GM21786 (cell line): ENCODE measurements at regions not wholly inside any gene's neighbourhood (a gene's known extent, or its start where the extent isn't known, plus 50 kb on each side); places are given as distances from the start of the nearest gene placed in this dataset.
"Not testable (repeated sequence)": the region's sequence is repeated elsewhere in the genome, so short reads cannot be mapped to it uniquely, and the experiment has no call there.

ENCODE experiments used
- ATAC-seq: cut with Tn5 transposase; IDR thresholded peaks from one replicate; pipeline ENCODE4 v1.9.1; 2021; ENCODE audit not compliant: unreplicated experiment

- ATAC-seq = no peak
Measured at GRCh38 chr2:167803449-167803988, 443.9 kb downstream of the STK39 start.

DNA sequence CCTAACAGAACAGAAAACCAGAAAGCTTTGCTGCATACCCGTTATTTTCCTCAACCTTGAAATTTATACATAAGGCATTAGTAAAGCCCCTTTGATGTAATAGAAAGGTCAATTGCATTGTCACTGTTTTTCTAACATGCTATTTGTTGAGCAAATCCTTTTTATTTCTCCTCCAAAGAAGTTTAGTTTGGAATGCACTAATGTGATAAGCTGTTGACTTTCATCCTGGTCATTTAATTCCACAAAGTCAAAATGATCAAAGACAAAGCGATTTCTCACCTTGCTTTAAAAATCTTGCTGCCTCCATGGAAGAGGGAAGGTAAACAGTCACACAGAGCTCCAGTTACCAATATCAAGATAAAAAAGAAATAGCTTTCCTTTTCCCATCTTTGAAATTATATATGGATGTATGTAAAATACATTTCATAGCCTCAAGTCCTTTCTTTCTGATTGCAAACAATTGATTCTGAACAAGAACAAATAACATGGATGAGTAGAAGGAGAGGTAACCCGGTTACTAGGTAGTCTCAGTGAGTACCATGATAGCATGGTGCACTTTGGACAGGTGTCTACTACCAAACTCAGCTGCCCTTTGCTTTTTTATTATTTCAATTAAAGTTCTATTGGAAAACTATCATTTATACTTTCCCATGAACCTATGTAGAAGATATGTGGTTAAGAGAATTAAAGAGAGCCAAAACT is 452.7 kb downstream of the STK39 start:
- ATAC-seq = no peak

GRCh38 chr2:167793725-167794124 is 453.7 kb downstream of the STK39 start:
- no peak for ATAC-seq

- no peak for ATAC-seq
Measured at GRCh38 chr2:167792126-167792525, 455.3 kb downstream of the STK39 start.

- no peak for ATAC-seq
Measured at GRCh38 chr2:167790781-167791450, 456.5 kb downstream of the STK39 start.

- no peak for ATAC-seq
Measured at GRCh38 chr2:167790189-167790588, 457.2 kb downstream of the STK39 start.

- ATAC-seq = no peak
Measured at GRCh38 chr2:167787562-167787961, 459.8 kb downstream of the STK39 start.

- ATAC-seq = no peak
Measured at GRCh38 chr2:167787021-167787420, 460.4 kb downstream of the STK39 start.

GRCh38 chr2:167785606-167786216 is 461.7 kb downstream of the STK39 start:
- no peak for ATAC-seq

DNA sequence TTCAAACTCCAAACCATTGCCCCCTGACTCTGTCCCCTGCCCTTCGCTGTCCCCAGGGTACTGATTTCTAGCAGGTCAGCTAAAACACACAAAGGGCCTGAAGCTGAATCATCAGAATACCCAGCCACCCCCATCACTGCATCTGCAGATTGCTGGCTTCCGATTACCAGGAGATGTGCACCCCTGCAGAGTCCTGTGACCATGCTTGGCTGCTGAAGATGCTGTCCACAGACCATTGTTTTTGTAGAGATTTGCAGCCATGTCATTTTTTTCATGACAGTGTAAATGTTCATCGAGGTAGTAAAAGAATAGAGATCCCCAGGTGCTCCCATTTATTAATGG is 463.3 kb downstream of the STK39 start:
- no peak for ATAC-seq

GRCh38 chr2:167783261-167784083 is 463.9 kb downstream of the STK39 start:
- no peak for ATAC-seq

DNA sequence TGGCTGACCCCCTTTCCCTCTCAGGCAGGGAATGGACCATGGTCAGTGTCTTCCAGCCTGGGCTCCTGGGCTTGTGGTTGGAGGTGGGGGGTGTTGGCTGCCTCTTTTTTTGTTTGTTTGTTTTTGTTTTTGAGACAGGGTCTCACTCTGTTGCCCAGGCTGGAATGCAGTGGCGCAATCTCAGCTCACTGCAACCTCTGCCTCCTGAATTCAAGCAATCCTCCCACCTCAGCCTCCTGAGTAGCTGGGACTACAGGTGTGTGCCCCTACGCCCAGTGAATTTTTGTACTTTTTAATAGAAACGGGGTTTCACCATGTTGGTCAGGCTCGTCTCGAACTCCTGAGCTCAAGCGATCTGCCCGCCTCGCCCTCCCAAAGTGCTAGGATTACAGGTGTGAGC is 465.8 kb downstream of the STK39 start:
- not testable (repeated sequence) for ATAC-seq

- no peak for ATAC-seq
Measured at GRCh38 chr2:167776359-167776758, 471.0 kb downstream of the STK39 start.

DNA sequence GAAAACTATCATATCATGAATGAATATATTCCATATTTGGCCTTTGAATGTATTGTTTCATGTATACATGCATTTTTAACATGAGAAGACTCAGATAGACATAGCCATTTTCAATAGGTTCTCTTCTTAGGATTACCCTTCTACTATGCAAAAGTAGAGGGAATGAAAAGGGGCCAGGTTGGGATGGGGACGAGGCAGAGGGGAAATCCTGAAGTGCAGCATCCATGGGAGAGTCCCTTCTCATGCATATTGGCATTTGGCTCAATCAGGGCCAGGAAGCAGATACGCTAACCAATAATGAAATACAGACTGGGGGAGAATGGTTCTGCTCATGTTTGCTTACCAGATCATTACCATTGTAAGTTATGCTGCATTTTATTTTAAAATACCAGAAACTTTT is 475.8 kb downstream of the STK39 start:
- ATAC-seq = no peak

DNA sequence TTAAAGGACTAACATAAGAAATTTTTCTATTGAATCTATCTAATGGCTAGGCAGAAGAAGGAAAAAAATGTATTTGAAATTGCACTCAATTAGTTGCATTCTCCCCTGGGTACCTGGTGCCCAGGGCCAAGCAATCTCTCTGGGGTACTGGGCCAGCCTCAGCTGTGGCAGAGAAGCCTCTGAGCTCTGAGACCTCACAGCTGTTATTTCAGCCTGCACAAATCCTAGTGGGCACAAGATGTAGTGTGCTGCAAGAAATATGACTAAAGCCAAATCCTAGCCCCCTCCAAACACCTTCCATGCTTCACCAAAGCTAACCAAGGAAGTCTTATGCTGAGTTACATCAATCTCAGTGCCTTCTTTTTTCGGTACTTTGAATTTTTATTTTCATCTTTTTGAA is 478.4 kb downstream of the STK39 start:
- ATAC-seq = no peak

DNA sequence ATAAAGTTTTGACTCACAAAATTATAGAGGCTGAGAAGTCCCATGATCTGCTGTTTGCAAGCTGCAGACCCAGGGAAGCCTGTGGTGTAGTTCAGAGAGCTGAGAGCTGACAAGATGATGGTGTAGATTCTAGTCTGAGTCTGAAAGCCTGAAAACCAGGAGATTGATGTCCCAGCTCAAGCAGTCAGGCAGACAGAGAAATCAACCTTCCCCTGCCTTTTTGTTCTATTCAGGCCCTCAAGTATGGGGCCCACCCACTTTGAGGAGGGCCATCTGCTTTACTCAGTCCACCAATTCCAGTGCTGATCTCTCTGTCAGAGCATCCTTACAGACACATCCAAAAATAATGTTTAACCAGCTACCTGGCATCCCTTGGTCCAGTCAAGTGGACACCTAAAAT is 479.6 kb downstream of the STK39 start:
- ATAC-seq = no peak

DNA sequence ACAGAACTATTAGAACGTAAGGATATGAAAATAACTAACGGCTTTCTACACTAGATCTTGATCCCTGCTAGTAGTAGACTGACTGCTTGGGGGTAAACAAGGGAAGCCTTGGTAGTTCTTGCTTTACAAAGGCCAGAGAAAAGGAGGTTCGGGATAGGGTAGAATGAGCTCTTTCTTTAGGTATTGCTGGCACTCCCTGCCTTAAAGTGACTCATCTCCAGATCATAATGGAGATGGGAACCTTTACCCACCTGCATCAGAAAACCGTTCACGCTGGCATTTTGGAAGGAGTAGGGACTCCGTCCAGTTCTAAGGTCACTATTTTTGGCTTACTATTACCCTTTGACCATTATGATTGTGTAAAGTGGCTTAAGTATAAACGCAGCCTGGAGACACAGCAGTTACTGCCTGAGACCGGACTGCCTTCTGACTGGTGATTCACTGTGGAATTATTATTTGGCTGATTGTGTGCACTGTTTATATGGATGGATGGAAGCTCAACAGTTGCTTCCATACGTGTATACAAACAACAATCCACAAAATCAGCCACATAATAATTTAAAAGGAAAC is 482.5 kb downstream of the STK39 start:
- ATAC-seq = no peak

DNA sequence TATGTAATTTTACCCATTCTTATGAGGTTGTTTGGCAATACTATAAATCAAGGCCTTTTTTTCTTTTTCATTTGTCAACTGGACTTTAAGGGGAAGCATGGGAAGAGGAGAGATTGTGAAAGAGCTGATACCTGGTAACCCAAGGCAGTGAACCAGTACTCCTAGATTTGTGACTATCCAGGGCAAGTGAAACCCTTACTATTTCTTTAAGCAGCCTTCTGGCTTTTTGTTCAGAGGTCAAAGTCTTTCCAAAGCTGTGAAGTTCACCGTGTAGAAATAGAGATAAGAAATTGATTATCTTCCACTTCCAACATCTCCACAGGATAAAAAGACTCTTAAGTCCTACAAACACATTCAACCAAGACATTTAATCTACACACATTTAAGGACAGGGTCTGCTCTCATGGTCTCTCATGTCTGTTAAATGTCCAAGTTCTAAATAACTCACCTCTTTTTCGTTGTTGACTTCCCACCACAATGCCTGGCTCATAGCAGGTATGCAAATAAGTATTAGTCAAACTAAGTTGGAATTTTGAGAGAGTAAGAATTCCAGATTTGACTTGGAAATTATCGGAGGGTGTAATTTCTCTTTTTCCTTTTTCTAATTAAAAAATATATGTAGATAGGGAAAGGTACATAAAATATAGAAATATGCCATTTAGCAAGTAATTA is 485.8 kb downstream of the STK39 start:
- ATAC-seq = no peak

DNA sequence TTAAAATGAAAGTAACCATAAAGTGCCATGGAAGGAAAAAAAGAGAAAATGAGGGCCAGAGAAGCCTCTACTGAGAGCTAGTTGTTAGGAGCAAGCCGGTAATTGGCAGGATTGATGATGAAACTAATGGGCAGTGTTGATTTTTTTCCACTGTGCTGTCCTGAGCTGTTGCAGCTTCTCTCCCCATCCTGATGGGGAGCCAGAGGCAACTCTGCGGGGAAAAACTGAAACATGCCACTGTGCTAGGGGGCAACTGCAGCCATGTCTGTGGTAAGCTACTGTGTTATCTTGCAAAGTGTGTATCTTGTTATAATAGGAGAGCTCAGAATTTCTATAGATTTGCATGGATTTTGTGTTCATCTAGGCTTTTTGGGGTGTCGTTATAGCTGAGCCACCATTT is 487.9 kb downstream of the STK39 start:
- ATAC-seq = no peak

- no peak for ATAC-seq
Measured at GRCh38 chr2:167758292-167758691, 489.1 kb downstream of the STK39 start.
